Naive thymus-derived CD4-positive, alpha-beta T cell (primary cell): ENCODE measurements at regions not wholly inside any gene's neighbourhood (a gene's known extent, or its start where the extent isn't known, plus 50 kb on each side); places are given as distances from the start of the nearest gene placed in this dataset.

Experiments
- ATAC-seq: fragments of 150-1000 bp; cut with Tn5 transposase; 2 replicates; pipeline ENCODE4 v1.10.0; 2021; ENCODE audit warnings: mild to moderate bottlenecking, moderate library complexity
- CTCF ChIA-PET: fragments of 350-600 bp; sonication (Branson Sonifier 250); formaldehyde crosslinking; loops from one replicate; lab custom pipeline; 2021; ENCODE audit warnings: antibody characterized with exemption; lab: Charles Lee
- POLR2A ChIA-PET: fragments of 350-600 bp; sonication (Branson Sonifier 250); formaldehyde crosslinking; loops from one replicate; lab custom pipeline; 2021; ENCODE audit warnings: antibody characterized with exemption, inconsistent platforms; lab: Charles Lee
- DNase-seq, 9 donors: peaks; one replicate each; pipeline versions ENCODE4 v3.0.0 to v3.0.0-alpha.2; 2020 to 2022; ENCODE audit warnings: mixed read lengths in 1 of 9
- H3K27ac ChIP-seq: one replicate; pipeline ENCODE4 v1.7.0; 2013; ENCODE audit warnings: mild to moderate bottlenecking, low read depth, low read length, moderate library complexity
- H3K27me3 ChIP-seq, 2 donors: one replicate each; pipeline ENCODE4 v1.7.0; 2013; ENCODE audit warnings: low read length in 2 of 2, mild to moderate bottlenecking in 2 of 2, moderate library complexity in 2 of 2; ENCODE audit not compliant: control insufficient read depth in 2 of 2, insufficient read depth in 2 of 2
- H3K36me3 ChIP-seq, 3 experiments: 1 replicate in 2 of 3; 2 replicates in 1 of 3; pipeline ENCODE4 v1.7.0; 2013; ENCODE audit warnings: low read length in 3 of 3, mild to moderate bottlenecking in 3 of 3, moderate library complexity in 1 of 3; ENCODE audit not compliant: insufficient read depth in 3 of 3, control insufficient read depth in 2 of 3
- H3K4me1 ChIP-seq, 2 donors: one replicate each; pipeline ENCODE4 v1.7.0; 2013; ENCODE audit warnings: low read length in 2 of 2, mild to moderate bottlenecking in 2 of 2, moderate library complexity in 1 of 2; ENCODE audit not compliant: control insufficient read depth in 2 of 2, insufficient read depth in 2 of 2
- H3K4me3 ChIP-seq: 2 replicates; pipeline ENCODE4 v1.7.0; 2013; ENCODE audit warnings: mild to moderate bottlenecking, low read length
- H3K9me3 ChIP-seq, 3 experiments: 1 replicate in 2 of 3; 2 replicates in 1 of 3; pipeline ENCODE4 v1.7.0; 2013; ENCODE audit warnings: low read length in 3 of 3; ENCODE audit not compliant: control insufficient read depth in 2 of 3
- H3K27ac Mint-ChIP-seq, 9 donors: one replicate each; pipeline ENCODE4 v1.8.0; 2020 to 2022; ENCODE audit warnings: mixed read lengths in 9 of 9, mild to moderate bottlenecking in 8 of 9, moderate library complexity in 5 of 9, inconsistent platforms in 2 of 9
- H3K27me3 Mint-ChIP-seq, 5 donors: one replicate each; pipeline ENCODE4 v1.8.0; 2021 to 2022; ENCODE audit warnings: mixed read lengths in 5 of 5, mild to moderate bottlenecking in 1 of 5
- H3K36me3 Mint-ChIP-seq, 5 donors: one replicate each; pipeline ENCODE4 v1.8.0; 2020 to 2022; ENCODE audit warnings: mixed read lengths in 5 of 5, mild to moderate bottlenecking in 3 of 5, inconsistent platforms in 1 of 5
- H3K4me1 Mint-ChIP-seq, 7 donors: one replicate each; pipeline ENCODE4 v1.8.0; 2020 to 2022; ENCODE audit warnings: mixed read lengths in 7 of 7, mild to moderate bottlenecking in 3 of 7, inconsistent platforms in 1 of 7
- H3K4me3 Mint-ChIP-seq, 10 donors: one replicate each; pipeline ENCODE4 v1.8.0; 2020 to 2022; ENCODE audit warnings: mild to moderate bottlenecking in 10 of 10, mixed read lengths in 10 of 10, moderate library complexity in 6 of 10, inconsistent platforms in 2 of 10
- H3K9me3 Mint-ChIP-seq, 11 donors: one replicate each; pipeline ENCODE4 v1.8.0; 2020 to 2022; ENCODE audit warnings: mixed read lengths in 11 of 11, mild to moderate bottlenecking in 4 of 11, inconsistent platforms in 1 of 11, moderate library complexity in 1 of 11
- intact Hi-C, 2 donors: fragments of 100-400 bp; cut with micrococcal nuclease; formaldehyde crosslinking; loops; one replicate each; pipeline ENCODE4 v1.15.1; 2023

DNA sequence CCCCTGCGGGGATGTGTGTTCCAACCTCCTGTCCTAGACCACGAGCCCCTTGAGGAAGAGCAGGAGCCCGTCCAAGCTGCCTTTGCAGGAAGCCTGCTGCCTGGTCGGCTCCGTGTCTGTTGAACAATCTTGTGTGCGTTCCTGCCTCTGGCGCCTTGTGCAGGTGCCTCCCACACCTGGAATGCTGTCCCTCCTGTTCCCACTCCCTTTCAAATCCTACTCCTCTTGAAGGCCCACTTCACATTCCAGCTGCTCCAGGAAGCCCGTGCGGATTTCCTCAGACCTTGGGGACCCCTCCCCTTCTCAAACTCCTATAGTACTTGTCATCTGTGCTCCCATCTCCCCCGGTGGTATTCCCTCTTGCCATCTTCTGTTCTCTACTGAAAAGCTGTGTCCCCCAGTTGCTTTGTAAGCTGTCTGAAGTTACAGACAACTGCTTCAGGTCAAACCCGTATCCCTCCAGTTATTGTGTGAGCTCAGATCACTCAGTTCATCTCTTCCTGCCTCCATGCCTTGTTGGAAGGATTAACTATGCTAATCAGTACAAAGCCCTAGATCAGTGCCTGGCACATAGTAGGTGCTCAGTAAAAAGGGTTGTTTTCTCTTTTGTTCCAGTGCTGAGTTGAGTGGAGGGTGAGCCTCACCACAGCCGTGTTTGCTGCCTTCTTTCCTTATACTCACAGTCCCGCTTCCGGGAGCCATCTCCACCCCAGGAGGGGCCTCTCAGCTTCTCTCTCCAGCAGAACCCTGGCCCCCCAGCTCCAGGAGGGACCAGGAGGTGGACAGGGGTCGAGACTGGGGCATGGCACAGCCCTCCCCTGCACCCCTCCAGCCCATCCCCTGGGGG lies 241.8 kb upstream of the CIBAR2 start:
- Histone ChIP-seq H3K9me3 (peaks cover 0 to 6% (median 0%) of the 10 kb centered on the region in 3 experiments), H3K27ac (no peak overlapping the region), H3K27me3 (no peaks in the 10 kb centered on the region), H3K4me3 (no peak overlapping the region), H3K4me1 (no peaks in the 10 kb centered on the region), H3K36me3 (no peaks in the 10 kb centered on the region)
- no peaks in the 10 kb centered on the region for H3K36me3 Mint-ChIP-seq
- peaks cover 0 to 7% (median 0%) of the 10 kb centered on the region in 11 donors for H3K9me3 Mint-ChIP-seq
- H3K4me1 Mint-ChIP-seq = no peaks in the 10 kb centered on the region
- ChIA-PET POLR2A (no interaction called here), CTCF (no interaction called here)
- intact Hi-C loops = no loop called here
- ATAC-seq (no peak), DNase-seq (no peak)
- no peak overlapping the region for H3K4me3 Mint-ChIP-seq
- H3K27me3 Mint-ChIP-seq = no peaks in the 10 kb centered on the region
- H3K27ac Mint-ChIP-seq = peak overlapping the region in 1 of 9 donors; percentile 72

DNA sequence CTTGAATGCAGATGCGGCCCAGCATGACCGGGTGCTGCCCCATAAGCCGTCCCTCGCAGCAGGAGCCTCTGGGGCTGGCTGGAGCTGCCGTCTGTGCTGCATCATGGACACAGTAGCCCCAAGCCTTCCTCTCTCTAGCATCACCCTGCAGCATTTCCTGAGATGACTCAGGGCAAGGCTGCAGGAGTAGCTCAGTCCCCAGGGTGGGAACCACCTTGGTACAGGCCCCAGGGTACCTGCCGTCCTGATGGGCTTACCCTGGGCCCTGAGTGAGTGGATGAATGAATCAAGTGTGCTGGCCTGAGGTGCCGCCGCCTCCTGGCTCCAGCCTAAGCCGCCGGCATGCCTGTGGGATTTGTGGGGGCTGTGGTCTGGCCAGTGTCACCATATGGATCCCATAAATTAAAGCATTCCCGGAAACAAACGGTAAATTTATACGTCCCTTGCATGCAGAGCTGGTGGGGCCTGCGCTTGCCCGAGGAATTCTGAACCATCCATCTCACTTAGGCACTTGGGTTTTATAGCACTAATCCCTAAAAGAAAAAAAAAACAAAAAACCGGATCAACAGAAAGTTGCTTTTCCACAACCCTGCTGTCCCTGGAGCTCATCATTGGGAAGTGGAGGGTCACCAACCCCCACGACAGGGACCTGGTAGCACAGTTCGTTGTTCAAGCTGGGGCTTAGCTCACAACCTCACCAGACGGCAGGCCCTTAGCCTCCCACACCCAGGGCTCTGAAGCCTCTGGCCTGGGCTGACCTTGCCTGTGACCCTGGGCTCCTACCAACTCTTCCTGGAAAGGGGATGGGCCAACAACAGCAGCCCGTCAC lies 242.6 kb upstream of the CIBAR2 start:
- ATAC-seq (peak; percentile 18), DNase-seq (no peak)
- Histone ChIP-seq H3K27me3 (no peaks in the 10 kb centered on the region), H3K27ac (no peak overlapping the region), H3K4me1 (no peaks in the 10 kb centered on the region), H3K9me3 (peaks cover 0 to 6% (median 0%) of the 10 kb centered on the region in 3 experiments), H3K36me3 (no peaks in the 10 kb centered on the region), H3K4me3 (no peak overlapping the region)
- Mint-ChIP-seq H3K4me3 (no peak overlapping the region), H3K9me3 (peaks cover 0 to 7% (median 0%) of the 10 kb centered on the region in 11 donors), H3K27me3 (no peaks in the 10 kb centered on the region), H3K4me1 (no peaks in the 10 kb centered on the region), H3K36me3 (no peaks in the 10 kb centered on the region), H3K27ac (no peak overlapping the region)
- intact Hi-C loops = no loop called here
- ChIA-PET POLR2A (no interaction called here), CTCF (no interaction called here)

- ATAC-seq (no peak), DNase-seq (no peak)
- no peak overlapping the region for H3K27ac Mint-ChIP-seq
- ChIA-PET CTCF (no interaction called here), POLR2A (no interaction called here)
- Histone ChIP-seq H3K4me3 (no peak overlapping the region), H3K4me1 (no peaks in the 10 kb centered on the region), H3K36me3 (no peaks in the 10 kb centered on the region), H3K27me3 (no peaks in the 10 kb centered on the region), H3K9me3 (peaks cover 0 to 6% (median 0%) of the 10 kb centered on the region in 3 experiments), H3K27ac (no peak overlapping the region)
- no peaks in the 10 kb centered on the region for H3K4me1 Mint-ChIP-seq
- no peaks in the 10 kb centered on the region for H3K27me3 Mint-ChIP-seq
- H3K9me3 Mint-ChIP-seq = peaks cover 0 to 7% (median 0%) of the 10 kb centered on the region in 11 donors
- intact Hi-C loops = no loop called here
- H3K36me3 Mint-ChIP-seq = no peaks in the 10 kb centered on the region
- H3K4me3 Mint-ChIP-seq = no peak overlapping the region
These were observed 243.2 kb upstream of the CIBAR2 start for GRCh38 chr16:85355515-85355837.

DNA sequence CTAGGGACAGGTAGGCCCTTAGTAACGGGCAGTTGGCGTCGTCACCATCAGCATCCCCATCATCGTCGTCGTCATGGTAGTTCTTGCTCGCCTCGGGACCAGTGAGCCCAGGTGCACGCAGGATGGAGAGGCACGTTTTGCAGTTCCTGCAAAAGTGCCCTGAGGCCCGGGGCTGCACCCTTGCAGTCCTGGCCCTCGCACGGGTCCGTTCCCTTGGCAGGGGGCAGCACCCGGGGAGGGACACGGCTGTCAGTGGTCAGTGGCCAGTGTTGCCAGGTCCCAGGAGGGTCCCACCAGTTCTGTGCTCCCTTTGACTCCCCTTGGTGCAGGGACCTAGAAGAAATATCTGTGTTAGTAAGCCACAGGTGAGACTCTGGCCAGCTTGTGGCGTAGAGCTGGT lies 243.9 kb upstream of the CIBAR2 start:
- Histone ChIP-seq H3K4me3 (no peak overlapping the region), H3K9me3 (peaks cover 0 to 6% (median 0%) of the 10 kb centered on the region in 3 experiments), H3K36me3 (no peaks in the 10 kb centered on the region), H3K27ac (no peak overlapping the region), H3K4me1 (no peaks in the 10 kb centered on the region), H3K27me3 (no peaks in the 10 kb centered on the region)
- H3K9me3 Mint-ChIP-seq = peaks cover 0 to 7% (median 0%) of the 10 kb centered on the region in 11 donors
- no peak overlapping the region for H3K27ac Mint-ChIP-seq
- DNase-seq (no peak), ATAC-seq (no peak)
- intact Hi-C loops = no loop called here
- no peaks in the 10 kb centered on the region for H3K36me3 Mint-ChIP-seq
- POLR2A ChIA-PET = no interaction called here
- H3K4me1 Mint-ChIP-seq = peaks cover 0 to 6% (median 0%) of the 10 kb centered on the region in 7 donors
- no peaks in the 10 kb centered on the region for H3K27me3 Mint-ChIP-seq
- CTCF ChIA-PET = no interaction called here
- no peak overlapping the region for H3K4me3 Mint-ChIP-seq

DNA sequence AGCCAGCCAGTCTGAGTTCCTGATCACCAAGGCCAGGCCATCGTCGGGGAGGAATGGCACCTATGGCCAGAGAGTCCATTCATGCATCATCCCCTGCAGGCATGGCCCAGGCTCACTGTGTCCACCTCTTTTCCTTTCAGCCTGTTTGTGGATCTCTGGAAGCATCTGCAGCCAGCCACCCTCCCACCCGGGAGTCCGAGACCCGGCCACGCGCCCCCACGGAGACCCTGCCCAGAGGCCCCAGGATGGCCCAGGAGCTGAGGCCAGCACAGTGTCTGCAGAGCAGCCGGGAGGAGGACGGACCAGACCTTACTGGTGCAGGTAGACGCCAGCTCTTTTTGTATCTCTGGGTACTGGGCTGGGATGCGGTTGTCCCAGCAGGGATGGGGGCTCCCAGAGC lies 245.1 kb upstream of the CIBAR2 start:
- intact Hi-C loops = no loop called here
- POLR2A ChIA-PET = no interaction called here

DNA sequence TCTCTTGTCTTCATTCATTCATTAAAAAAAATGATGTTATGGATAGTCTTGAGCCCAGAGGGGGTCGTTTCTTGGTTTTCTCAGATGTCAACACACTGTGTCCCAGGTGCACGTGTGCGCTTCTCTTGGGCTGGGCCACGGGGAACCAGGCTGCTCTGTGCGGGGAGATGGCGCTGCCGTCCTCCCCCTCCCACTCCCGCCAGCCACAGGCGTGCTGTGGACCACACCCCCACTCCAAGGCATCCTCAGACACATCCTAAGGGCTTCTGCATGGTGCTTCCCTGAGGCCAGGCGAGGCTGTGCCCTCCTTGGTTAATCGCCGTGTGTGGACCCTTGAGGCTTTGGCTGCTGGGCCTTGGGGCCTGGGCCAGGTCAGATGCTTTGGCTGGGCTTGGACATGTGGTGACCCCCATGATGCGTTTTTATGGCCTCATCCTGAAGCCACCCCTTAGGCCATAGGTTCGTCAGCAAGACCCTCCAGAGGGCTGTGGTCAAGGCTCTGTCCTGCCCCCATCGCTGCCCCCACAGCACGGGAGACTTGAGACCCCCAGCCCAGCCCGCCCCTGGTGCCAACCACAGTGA lies 245.7 kb upstream of the CIBAR2 start:
- peaks cover 0 to 5% (median 0%) of the 10 kb centered on the region in 11 donors for H3K9me3 Mint-ChIP-seq
- Histone ChIP-seq H3K27me3 (no peaks in the 10 kb centered on the region), H3K4me3 (no peak overlapping the region), H3K9me3 (peaks cover 0 to 4% (median 0%) of the 10 kb centered on the region in 3 experiments), H3K36me3 (no peaks in the 10 kb centered on the region), H3K4me1 (no peaks in the 10 kb centered on the region), H3K27ac (no peak overlapping the region)
- no peaks in the 10 kb centered on the region for H3K27me3 Mint-ChIP-seq
- DNase-seq (no peak), ATAC-seq (no peak)
- CTCF ChIA-PET = no interaction called here
- intact Hi-C loops = no loop called here
- POLR2A ChIA-PET = no interaction called here
- no peaks in the 10 kb centered on the region for H3K36me3 Mint-ChIP-seq
- no peak overlapping the region for H3K27ac Mint-ChIP-seq
- H3K4me1 Mint-ChIP-seq = peaks cover 0 to 7% (median 0%) of the 10 kb centered on the region in 7 donors
- H3K4me3 Mint-ChIP-seq = no peak overlapping the region

More for the DNA sequence above, 245.1 kb upstream of the CIBAR2 start:
- ATAC-seq (no peak), DNase-seq (no peak)
- Histone ChIP-seq H3K9me3 (peaks cover 0 to 6% (median 0%) of the 10 kb centered on the region in 3 experiments), H3K27me3 (no peaks in the 10 kb centered on the region), H3K4me3 (no peak overlapping the region), H3K4me1 (no peaks in the 10 kb centered on the region), H3K36me3 (no peaks in the 10 kb centered on the region), H3K27ac (no peak overlapping the region)
- peaks cover 0 to 7% (median 0%) of the 10 kb centered on the region in 11 donors for H3K9me3 Mint-ChIP-seq
- H3K27ac Mint-ChIP-seq = no peak overlapping the region
- CTCF ChIA-PET = no interaction called here
- no peaks in the 10 kb centered on the region for H3K36me3 Mint-ChIP-seq
- peaks cover 0 to 7% (median 0%) of the 10 kb centered on the region in 7 donors for H3K4me1 Mint-ChIP-seq
- no peak overlapping the region for H3K4me3 Mint-ChIP-seq
- no peaks in the 10 kb centered on the region for H3K27me3 Mint-ChIP-seq
